ENCODE measurements at regions not wholly inside any gene's neighbourhood (a gene's known extent, or its start where the extent isn't known, plus 50 kb on each side); places are given as distances from the start of the nearest gene placed in this dataset.
"Not testable (repeated sequence)": the region's sequence is repeated elsewhere in the genome, so short reads cannot be mapped to it uniquely, and the experiment has no call there.

GRCh38 chr4:134145369-134145768 is 56.2 kb downstream of the PABPC4L start:
- no peak for DNase-seq

GRCh38 chr4:134144337-134144736 is 57.3 kb downstream of the PABPC4L start:
- no peak for DNase-seq

GRCh38 chr4:134141728-134142127 is 59.9 kb downstream of the PABPC4L start:
- no peak for DNase-seq

GRCh38 chr4:134139188-134139587 is 62.4 kb downstream of the PABPC4L start:
- no peak for DNase-seq

- DNase-seq = no peak
Observed at GRCh38 chr4:134132086-134132783, 69.4 kb downstream of the PABPC4L start.

- no peak for DNase-seq
Observed at GRCh38 chr4:134126955-134127354, 74.6 kb downstream of the PABPC4L start.

GRCh38 chr4:134126000-134126560 is 75.5 kb downstream of the PABPC4L start:
- DNase-seq = no peak

GRCh38 chr4:134122903-134123302 is 78.7 kb downstream of the PABPC4L start:
- no peak for DNase-seq

- DNase-seq = no peak
Observed at GRCh38 chr4:134117392-134118183, 84.0 kb downstream of the PABPC4L start.

- DNase-seq = no peak
Observed at GRCh38 chr4:134089885-134090284, 111.7 kb downstream of the PABPC4L start.

GRCh38 chr4:134085496-134085895 is 116.1 kb downstream of the PABPC4L start:
- DNase-seq = no peak

- DNase-seq = not testable (repeated sequence)
Observed at GRCh38 chr4:134079085-134079484, 122.5 kb downstream of the PABPC4L start.

GRCh38 chr4:134078230-134078914 is 123.2 kb downstream of the PABPC4L start:
- DNase-seq = no peak

GRCh38 chr4:134073711-134074110 is 127.9 kb downstream of the PABPC4L start:
- no peak for DNase-seq

GRCh38 chr4:134072137-134072536 is 129.5 kb downstream of the PABPC4L start:
- no peak for DNase-seq

GRCh38 chr4:134070174-134070573 is 131.4 kb downstream of the PABPC4L start:
- DNase-seq = no peak

GRCh38 chr4:134057356-134057755 is 144.2 kb downstream of the PABPC4L start:
- DNase-seq = no peak

- DNase-seq = not testable (repeated sequence)
Observed at GRCh38 chr4:134046221-134046620, 155.4 kb downstream of the PABPC4L start.

GRCh38 chr4:134045411-134045810 is 156.2 kb downstream of the PABPC4L start:
- DNase-seq = no peak

GRCh38 chr4:134043266-134043665 is 158.3 kb downstream of the PABPC4L start:
- DNase-seq = no peak

GRCh38 chr4:134028421-134028820 is 173.2 kb downstream of the PABPC4L start:
- DNase-seq = no peak

GRCh38 chr4:134027931-134028330 is 173.7 kb downstream of the PABPC4L start:
- DNase-seq = no peak

- DNase-seq = no peak
Observed at GRCh38 chr4:134024251-134024650, 177.3 kb downstream of the PABPC4L start.
